SU-DHL-6 (cell line): ENCODE measurements at regions not wholly inside any gene's neighbourhood (a gene's known extent, or its start where the extent isn't known, plus 50 kb on each side); places are given as distances from the start of the nearest gene placed in this dataset.

Experiments
- H2AFZ ChIP-seq: fragments of 200-600 bp; sonication (generic); 2 replicates; pipeline ENCODE4 v1.6.1; 2014; ENCODE audit warnings: low read depth, mild to moderate bottlenecking, moderate library complexity, mixed read lengths, antibody characterized with exemption, low read length; ENCODE audit not compliant: severe bottlenecking
- H3F3A ChIP-seq: fragments of 200-600 bp; shearing (Covaris generic); 2 replicates; pipeline ENCODE4 v1.6.0; 2016; ENCODE audit warnings: antibody characterized with exemption, mild to moderate bottlenecking; ENCODE audit not compliant: insufficient read depth
- H3K27ac ChIP-seq: fragments of 200-600 bp; sonication (generic); 2 replicates; pipeline ENCODE4 v1.5.1; 2016; ENCODE audit warnings: low read depth, mild to moderate bottlenecking, low read length, moderate library complexity, mixed read lengths
- H3K27me3 ChIP-seq: fragments of 200-600 bp; sonication (generic), shearing (Covaris generic); 2 replicates; pipeline ENCODE4 v1.6.0; 2014; ENCODE audit warnings: mild to moderate bottlenecking, low read length
- H3K36me3 ChIP-seq: fragments of 200-600 bp; sonication (generic); 2 replicates; pipeline ENCODE4 v1.6.1; 2014; ENCODE audit warnings: mild to moderate bottlenecking, low read length, mixed read lengths
- H3K4me2 ChIP-seq: fragments of 300-600, 200-600 bp; shearing (Covaris generic), sonication (generic); 2 replicates; pipeline ENCODE4 v1.6.0; 2014; ENCODE audit warnings: low read length, low read depth, mild to moderate bottlenecking; ENCODE audit not compliant: poor library complexity, severe bottlenecking
- H3K4me3 ChIP-seq: fragments of 200-600 bp; sonication (generic); 2 replicates; pipeline ENCODE4 v1.5.1; 2014; ENCODE audit warnings: antibody characterized with exemption, low read length, mild to moderate bottlenecking, mixed read lengths; ENCODE audit not compliant: insufficient read depth, poor library complexity, severe bottlenecking
- H3K79me2 ChIP-seq: fragments of 200-600 bp; sonication (generic); 2 replicates; pipeline ENCODE4 v1.6.1; 2014; ENCODE audit warnings: mild to moderate bottlenecking, low read length, moderate library complexity; ENCODE audit not compliant: insufficient read depth
- H3K9ac ChIP-seq: fragments of 200-600 bp; sonication (generic); 2 replicates; pipeline ENCODE4 v1.7.0; 2014; ENCODE audit warnings: mild to moderate bottlenecking, low read length
- H3K9me2 ChIP-seq: fragments of 200-600 bp; sonication (generic); replicated peaks from 2 replicates; pipeline ENCODE4 v1.6.1; 2014; ENCODE audit warnings: low read length; ENCODE audit not compliant: insufficient read depth
- H3K9me3 ChIP-seq: fragments of 200-600 bp; sonication (generic); 2 replicates; pipeline ENCODE4 v1.6.1; 2014; ENCODE audit warnings: low read length, mixed read lengths; ENCODE audit not compliant: insufficient read depth
- H4K20me1 ChIP-seq: fragments of 200-600 bp; sonication (generic); 2 replicates; pipeline ENCODE4 v1.6.1; 2014; ENCODE audit warnings: low read depth, mild to moderate bottlenecking, antibody characterized with exemption, low read length, moderate library complexity, mixed read lengths
- CTCF ChIP-seq: fragments of 200-600 bp; sonication (generic); IDR thresholded peaks from one replicate; pipeline ENCODE4 v1.5.1; 2017; ENCODE audit warnings: antibody characterized with exemption, mild to moderate bottlenecking, low read length, moderate library complexity; ENCODE audit not compliant: insufficient read depth, poor library complexity, severe bottlenecking
- EZH2phosphoT487 ChIP-seq: fragments of 200-600 bp; sonication (generic), shearing (Covaris generic); conservative IDR thresholded peaks from 2 replicates; pipeline ENCODE4 v1.6.1; 2018; ENCODE audit warnings: mild to moderate bottlenecking, antibody characterized with exemption, low read length, moderate library complexity, mixed read lengths

GRCh38 chr3:176807938-176808337, 389.3 kb downstream of the TBL1XR1 start:
- Histone ChIP-seq H3K9ac (no peak overlapping the region), H3K79me2 (no peaks in the 10 kb centered on the region), H3K36me3 (no peaks in the 10 kb centered on the region), H3K27ac (no peak overlapping the region), H3K27me3 (no peaks in the 10 kb centered on the region), H3K9me3 (no peaks in the 10 kb centered on the region), H3F3A (no peaks in the 10 kb centered on the region), H3K4me2 (no peak overlapping the region), H3K4me3 (no peak overlapping the region), H3K9me2 (no peaks in the 10 kb centered on the region), H4K20me1 (no peaks in the 10 kb centered on the region), H2AFZ (no peak overlapping the region)
- TF ChIP-seq CTCF (no peak), EZH2phosphoT487 (no peak)

DNA sequence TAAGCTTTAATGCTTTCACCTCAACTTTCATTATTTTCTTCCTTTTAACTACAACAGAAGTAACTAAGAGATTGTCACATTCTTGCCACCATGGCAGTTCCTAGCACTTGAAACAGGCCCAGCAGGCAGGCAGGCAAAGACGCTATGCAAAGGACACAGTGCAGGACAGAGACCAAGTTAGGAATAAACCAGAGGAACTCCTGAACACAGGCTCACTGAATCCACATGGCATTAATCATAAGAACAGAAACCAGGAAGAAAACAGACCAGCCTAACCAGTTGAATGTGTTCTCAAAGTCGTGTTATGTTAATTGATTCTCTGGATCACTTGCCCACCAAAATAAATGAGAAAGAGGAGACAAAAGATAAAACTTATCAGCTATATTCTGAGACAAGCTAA, 397.6 kb downstream of the TBL1XR1 start:
- no peaks in the 10 kb centered on the region for H4K20me1 ChIP-seq
- H3K9ac ChIP-seq: no peak overlapping the region
- no peak overlapping the region for H2AFZ ChIP-seq
- no peaks in the 10 kb centered on the region for H3K27me3 ChIP-seq
- H3K9me2 ChIP-seq: no peaks in the 10 kb centered on the region
- no peak overlapping the region for H3K4me2 ChIP-seq
- no peaks in the 10 kb centered on the region for H3K9me3 ChIP-seq
- no peak overlapping the region for H3K27ac ChIP-seq
- no peak overlapping the region for H3K4me3 ChIP-seq
- H3K36me3 ChIP-seq: no peaks in the 10 kb centered on the region
- H3F3A ChIP-seq: no peaks in the 10 kb centered on the region
- TF ChIP-seq CTCF (no peak), EZH2phosphoT487 (no peak)
- no peaks in the 10 kb centered on the region for H3K79me2 ChIP-seq

GRCh38 chr3:176798680-176799079, 398.6 kb downstream of the TBL1XR1 start:
- no peaks in the 10 kb centered on the region for H3K79me2 ChIP-seq
- no peaks in the 10 kb centered on the region for H3K9me3 ChIP-seq
- no peak overlapping the region for H3K4me3 ChIP-seq
- no peak overlapping the region for H3K9ac ChIP-seq
- no peak overlapping the region for H2AFZ ChIP-seq
- H3K36me3 ChIP-seq: no peaks in the 10 kb centered on the region
- TF ChIP-seq CTCF (no peak), EZH2phosphoT487 (no peak)
- no peaks in the 10 kb centered on the region for H3F3A ChIP-seq
- no peaks in the 10 kb centered on the region for H4K20me1 ChIP-seq
- no peak overlapping the region for H3K27ac ChIP-seq
- H3K27me3 ChIP-seq: no peaks in the 10 kb centered on the region
- H3K9me2 ChIP-seq: no peaks in the 10 kb centered on the region
- H3K4me2 ChIP-seq: no peak overlapping the region

GRCh38 chr3:176796371-176796770, 400.9 kb downstream of the TBL1XR1 start:
- Histone ChIP-seq H4K20me1 (no peaks in the 10 kb centered on the region), H3K4me2 (no peak overlapping the region), H3K9me3 (no peaks in the 10 kb centered on the region), H3K4me3 (no peak overlapping the region), H2AFZ (no peak overlapping the region), H3F3A (no peaks in the 10 kb centered on the region), H3K27ac (no peak overlapping the region), H3K36me3 (no peaks in the 10 kb centered on the region), H3K9ac (no peak overlapping the region), H3K79me2 (no peaks in the 10 kb centered on the region), H3K27me3 (no peaks in the 10 kb centered on the region), H3K9me2 (no peaks in the 10 kb centered on the region)
- TF ChIP-seq EZH2phosphoT487 (no peak), CTCF (no peak)
